DOHH2 (cell line): ENCODE measurements at regions not wholly inside any gene's neighbourhood (a gene's known extent, or its start where the extent isn't known, plus 50 kb on each side); places are given as distances from the start of the nearest gene placed in this dataset.

Source experiments
- EZH2phosphoT487 ChIP-seq: fragments of 200-600 bp; sonication (generic); IDR thresholded peaks from 2 replicates; pipeline ENCODE4 v1.6.1; 2017; ENCODE audit warnings: borderline replicate concordance, mild to moderate bottlenecking, antibody characterized with exemption, low read length, moderate library complexity, mixed read lengths
- TF ChIP-seq, protein P1 (sequence below): fragments of 200-600 bp; sonication (generic); IDR thresholded peaks from one replicate; pipeline ENCODE4 v1.5.1; 2014; ENCODE audit warnings: antibody characterized with exemption, mild to moderate bottlenecking, low read depth, low read length; ENCODE audit not compliant: poor library complexity, severe bottlenecking

DNA sequence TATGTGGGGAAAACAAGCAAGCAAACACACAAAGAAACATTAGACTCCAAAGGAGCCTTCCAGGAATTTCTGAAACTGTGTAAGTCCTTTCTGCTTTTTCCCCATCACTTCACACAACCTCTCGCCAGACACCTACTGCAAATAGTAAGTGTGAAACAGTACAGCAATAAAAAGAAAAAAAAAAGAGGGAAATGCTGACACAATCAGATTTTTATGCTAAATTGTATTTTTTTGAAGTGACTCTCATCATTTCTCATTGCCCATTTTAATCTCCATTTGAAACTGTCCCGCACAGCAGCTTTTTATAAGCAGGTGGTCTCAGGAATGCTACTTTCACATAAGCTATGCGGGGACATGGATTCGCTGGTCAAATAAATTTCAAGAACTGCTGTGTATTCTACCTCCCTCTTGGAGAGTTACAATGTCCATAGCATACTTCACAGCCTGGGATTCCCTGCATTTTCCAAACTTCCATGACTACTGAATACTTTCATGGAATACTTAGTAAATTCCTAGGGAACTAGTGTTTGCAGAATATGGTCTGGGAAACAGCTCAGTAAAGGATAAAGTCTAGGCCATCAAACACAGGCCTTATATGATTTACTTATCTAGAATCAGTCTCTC lies 139.9 kb upstream of the TSHZ2 start:
- TF ChIP-seq, protein P1, sequence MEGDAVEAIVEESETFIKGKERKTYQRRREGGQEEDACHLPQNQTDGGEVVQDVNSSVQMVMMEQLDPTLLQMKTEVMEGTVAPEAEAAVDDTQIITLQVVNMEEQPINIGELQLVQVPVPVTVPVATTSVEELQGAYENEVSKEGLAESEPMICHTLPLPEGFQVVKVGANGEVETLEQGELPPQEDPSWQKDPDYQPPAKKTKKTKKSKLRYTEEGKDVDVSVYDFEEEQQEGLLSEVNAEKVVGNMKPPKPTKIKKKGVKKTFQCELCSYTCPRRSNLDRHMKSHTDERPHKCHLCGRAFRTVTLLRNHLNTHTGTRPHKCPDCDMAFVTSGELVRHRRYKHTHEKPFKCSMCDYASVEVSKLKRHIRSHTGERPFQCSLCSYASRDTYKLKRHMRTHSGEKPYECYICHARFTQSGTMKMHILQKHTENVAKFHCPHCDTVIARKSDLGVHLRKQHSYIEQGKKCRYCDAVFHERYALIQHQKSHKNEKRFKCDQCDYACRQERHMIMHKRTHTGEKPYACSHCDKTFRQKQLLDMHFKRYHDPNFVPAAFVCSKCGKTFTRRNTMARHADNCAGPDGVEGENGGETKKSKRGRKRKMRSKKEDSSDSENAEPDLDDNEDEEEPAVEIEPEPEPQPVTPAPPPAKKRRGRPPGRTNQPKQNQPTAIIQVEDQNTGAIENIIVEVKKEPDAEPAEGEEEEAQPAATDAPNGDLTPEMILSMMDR, result no peak
- TF ChIP-seq EZH2phosphoT487, result no peak
